ENCODE measurements at regions not wholly inside any gene's neighbourhood (a gene's known extent, or its start where the extent isn't known, plus 50 kb on each side); places are given as distances from the start of the nearest gene placed in this dataset.

- no peak for TF ChIP-seq MYBL2 (CRISPR knock-in tag; IDR thresholded peaks at IDR 0.05)
Measured at GRCh38 chr13:99847318-99847750, 124.2 kb downstream of the ZIC5 start (continued).

DNA sequence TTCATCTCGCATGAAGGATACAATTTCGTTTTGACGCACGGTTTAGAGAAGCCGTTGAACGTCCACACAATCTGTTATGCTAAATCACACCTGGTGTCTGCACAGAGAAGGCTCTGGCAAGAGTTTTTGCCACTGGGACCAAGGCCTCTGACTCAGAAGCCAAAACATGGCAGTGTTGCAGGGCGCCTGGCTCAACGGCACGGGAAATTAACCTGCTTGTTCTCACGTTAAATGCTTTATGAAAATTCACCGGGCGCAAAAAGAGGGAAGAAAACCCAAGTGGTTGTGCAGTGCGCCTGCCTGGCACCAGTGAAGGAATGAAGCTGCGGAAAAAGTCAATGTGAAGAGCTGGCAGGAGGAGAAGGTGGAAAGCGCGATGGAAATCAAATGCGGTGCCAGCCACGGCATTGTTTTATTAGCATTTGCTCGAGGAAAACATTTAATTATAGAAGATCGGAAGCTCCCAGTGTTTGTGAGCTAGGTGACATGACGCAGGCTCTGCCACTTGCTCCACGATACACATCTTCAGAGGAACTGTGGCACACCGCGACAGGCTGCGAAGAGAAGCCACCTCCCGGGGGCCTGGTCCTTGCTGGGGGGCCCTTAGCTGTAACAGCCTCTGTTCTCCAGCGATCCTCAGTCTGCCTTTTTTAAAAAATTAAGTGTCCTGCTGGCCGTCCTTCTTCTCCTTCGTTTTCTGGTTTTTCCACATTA lies 126.2 kb downstream of the ZIC5 start:
- ChIA-PET CTCF (interaction anchor here (0.6 kb wide), 1 partner anchor 45 kb away, joined by 6 read pairs; no protein-coding TSS in a partner anchor), POLR2A (no interaction called here)
- no peaks in the 10 kb centered on the region for H3K36me3 Mint-ChIP-seq
- H3K4me3 Mint-ChIP-seq = no peak overlapping the region
- H3K27ac Mint-ChIP-seq = peak overlapping the region; percentile 63
- DNase-seq (ENCODE audit: low spot score) (no peak), ATAC-seq (no peak)
- peaks cover under 1% of the 10 kb centered on the region; the same call in 1 of the 2 replicates for H3K9me3 Mint-ChIP-seq
- H3K4me1 Mint-ChIP-seq = peaks cover 27% of the 10 kb centered on the region
- no peak for TF ChIP-seq ZNF671 (CRISPR knock-in tag; IDR thresholded peaks at IDR 0.05)
- no peak for TF ChIP-seq ZNF416 (CRISPR knock-in tag; IDR thresholded peaks at IDR 0.05)
- no peak for TF ChIP-seq ZNF281 (CRISPR knock-in tag; IDR thresholded peaks at IDR 0.05)
- TF ChIP-seq NR3C1 (CRISPR knock-in tag; conservative IDR thresholded peaks at IDR 0.05; ENCODE audit: low read depth) = no peak
- no peak for TF ChIP-seq ETV6 (CRISPR knock-in tag; IDR thresholded peaks at IDR 0.05)
- TF ChIP-seq ZNF396 (CRISPR knock-in tag; IDR thresholded peaks at IDR 0.05; ENCODE audit: borderline replicate concordance) = no peak
- TF ChIP-seq ZBTB43 (CRISPR knock-in tag; IDR thresholded peaks at IDR 0.05) = no peak
- no peak for TF ChIP-seq PRRX2 (CRISPR knock-in tag; IDR thresholded peaks at IDR 0.05)
- TF ChIP-seq, protein P1, sequence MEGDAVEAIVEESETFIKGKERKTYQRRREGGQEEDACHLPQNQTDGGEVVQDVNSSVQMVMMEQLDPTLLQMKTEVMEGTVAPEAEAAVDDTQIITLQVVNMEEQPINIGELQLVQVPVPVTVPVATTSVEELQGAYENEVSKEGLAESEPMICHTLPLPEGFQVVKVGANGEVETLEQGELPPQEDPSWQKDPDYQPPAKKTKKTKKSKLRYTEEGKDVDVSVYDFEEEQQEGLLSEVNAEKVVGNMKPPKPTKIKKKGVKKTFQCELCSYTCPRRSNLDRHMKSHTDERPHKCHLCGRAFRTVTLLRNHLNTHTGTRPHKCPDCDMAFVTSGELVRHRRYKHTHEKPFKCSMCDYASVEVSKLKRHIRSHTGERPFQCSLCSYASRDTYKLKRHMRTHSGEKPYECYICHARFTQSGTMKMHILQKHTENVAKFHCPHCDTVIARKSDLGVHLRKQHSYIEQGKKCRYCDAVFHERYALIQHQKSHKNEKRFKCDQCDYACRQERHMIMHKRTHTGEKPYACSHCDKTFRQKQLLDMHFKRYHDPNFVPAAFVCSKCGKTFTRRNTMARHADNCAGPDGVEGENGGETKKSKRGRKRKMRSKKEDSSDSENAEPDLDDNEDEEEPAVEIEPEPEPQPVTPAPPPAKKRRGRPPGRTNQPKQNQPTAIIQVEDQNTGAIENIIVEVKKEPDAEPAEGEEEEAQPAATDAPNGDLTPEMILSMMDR (IDR thresholded peaks at IDR 0.05) = no peak
- no peak for TF ChIP-seq FOXJ3 (CRISPR knock-in tag; IDR thresholded peaks at IDR 0.05; ENCODE audit: borderline replicate concordance)
- no peak for TF ChIP-seq MXD4 (CRISPR knock-in tag; IDR thresholded peaks at IDR 0.05; ENCODE audit: borderline replicate concordance)
- TF ChIP-seq ZBTB21 (CRISPR knock-in tag; IDR thresholded peaks at IDR 0.05; ENCODE audit: borderline replicate concordance) = no peak
- H3K27me3 Mint-ChIP-seq (ENCODE audit: low read depth) = no peaks in the 10 kb centered on the region

GRCh38 chr13:99844421-99844820 lies 127.1 kb downstream of the ZIC5 start:
- Mint-ChIP-seq H3K4me1 (peaks cover 27% of the 10 kb centered on the region), H3K27ac (0 out of 2 replicates have a peak overlapping the region, but pooled peaks have one; percentile 31), H3K9me3 (no peaks in the 10 kb centered on the region), H3K4me3 (no peak overlapping the region), H3K36me3 (no peaks in the 10 kb centered on the region), H3K27me3 (ENCODE audit: low read depth) (no peaks in the 10 kb centered on the region)
- CTCF ChIA-PET = interaction anchor here (1.0 kb wide), 1 partner anchor 13 kb away, joined by 3 read pairs; no protein-coding TSS in a partner anchor
- no peak; the same call in 1 of the 2 replicates for ATAC-seq
- no peak for DNase-seq (ENCODE audit: low spot score)
- TF ChIP-seq NR2C2 (CRISPR knock-in tag; IDR thresholded peaks at IDR 0.05) (no peak), ELF4 (CRISPR knock-in tag; IDR thresholded peaks at IDR 0.05; ENCODE audit: low read depth) (no peak), NFYB (CRISPR knock-in tag; conservative IDR thresholded peaks at IDR 0.05; ENCODE audit: low read depth) (no peak), NFE2L1 (CRISPR knock-in tag; IDR thresholded peaks at IDR 0.05) (no peak), PRRX2 (CRISPR knock-in tag; IDR thresholded peaks at IDR 0.05) (no peak), FOXP1 (CRISPR knock-in tag; IDR thresholded peaks at IDR 0.05; ENCODE audit: borderline replicate concordance) (no peak), MXD4 (CRISPR knock-in tag; IDR thresholded peaks at IDR 0.05; ENCODE audit: borderline replicate concordance) (no peak), ZBTB21 (CRISPR knock-in tag; IDR thresholded peaks at IDR 0.05; ENCODE audit: borderline replicate concordance) (no peak), ZNF263 (CRISPR knock-in tag; IDR thresholded peaks at IDR 0.05; ENCODE audit: low read depth) (no peak), GRHL2 (CRISPR knock-in tag; IDR thresholded peaks at IDR 0.05; ENCODE audit: insufficient replicate concordance, severe bottlenecking) (no peak), SMAD3 (CRISPR knock-in tag; IDR thresholded peaks at IDR 0.05; ENCODE audit: borderline replicate concordance) (no peak), ATF1 (CRISPR knock-in tag; IDR thresholded peaks at IDR 0.05) (no peak)
- TF ChIP-seq, protein P2, sequence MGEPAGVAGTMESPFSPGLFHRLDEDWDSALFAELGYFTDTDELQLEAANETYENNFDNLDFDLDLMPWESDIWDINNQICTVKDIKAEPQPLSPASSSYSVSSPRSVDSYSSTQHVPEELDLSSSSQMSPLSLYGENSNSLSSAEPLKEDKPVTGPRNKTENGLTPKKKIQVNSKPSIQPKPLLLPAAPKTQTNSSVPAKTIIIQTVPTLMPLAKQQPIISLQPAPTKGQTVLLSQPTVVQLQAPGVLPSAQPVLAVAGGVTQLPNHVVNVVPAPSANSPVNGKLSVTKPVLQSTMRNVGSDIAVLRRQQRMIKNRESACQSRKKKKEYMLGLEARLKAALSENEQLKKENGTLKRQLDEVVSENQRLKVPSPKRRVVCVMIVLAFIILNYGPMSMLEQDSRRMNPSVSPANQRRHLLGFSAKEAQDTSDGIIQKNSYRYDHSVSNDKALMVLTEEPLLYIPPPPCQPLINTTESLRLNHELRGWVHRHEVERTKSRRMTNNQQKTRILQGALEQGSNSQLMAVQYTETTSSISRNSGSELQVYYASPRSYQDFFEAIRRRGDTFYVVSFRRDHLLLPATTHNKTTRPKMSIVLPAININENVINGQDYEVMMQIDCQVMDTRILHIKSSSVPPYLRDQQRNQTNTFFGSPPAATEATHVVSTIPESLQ (CRISPR knock-in tag; IDR thresholded peaks at IDR 0.05) = no peak
- POLR2A ChIA-PET = no interaction called here
